HEK293T (cell line): ENCODE measurements at regions not wholly inside any gene's neighbourhood (a gene's known extent, or its start where the extent isn't known, plus 50 kb on each side); places are given as distances from the start of the nearest gene placed in this dataset.

Experiments used
- ARNT ChIP-seq: fragments of 450-650 bp; IDR thresholded peaks from 2 replicates; pipeline ENCODE4 v1.6.1; 2017; ENCODE audit warnings: mild to moderate bottlenecking
- BHLHE40 ChIP-seq: fragments of 450-650 bp; IDR thresholded peaks from 2 replicates; pipeline ENCODE4 v1.6.1; 2016; ENCODE audit warnings: mild to moderate bottlenecking, moderate library complexity, borderline replicate concordance
- FOXA1 ChIP-seq: fragments of 450-650 bp; IDR thresholded peaks from 2 replicates; pipeline ENCODE4 v1.6.1; 2016; ENCODE audit warnings: mild to moderate bottlenecking
- FOXK2 ChIP-seq: fragments of 450-650 bp; IDR thresholded peaks from 2 replicates; pipeline ENCODE4 v1.6.1; 2016; ENCODE audit warnings: mild to moderate bottlenecking
- HDGF ChIP-seq: fragments of 450-650 bp; IDR thresholded peaks from 2 replicates; pipeline ENCODE4 v1.6.1; 2017; ENCODE audit warnings: antibody characterized with exemption, borderline replicate concordance
- SP1 ChIP-seq: fragments of 450-650 bp; IDR thresholded peaks from 2 replicates; pipeline ENCODE4 v1.6.1; 2017
- SUZ12 ChIP-seq: fragments of 450-650 bp; IDR thresholded peaks from 2 replicates; pipeline ENCODE4 v1.6.1; 2016; ENCODE audit warnings: mild to moderate bottlenecking
- TARDBP ChIP-seq: fragments of 450-650 bp; IDR thresholded peaks from 2 replicates; pipeline ENCODE4 v1.6.1; 2016
- ZNF384 ChIP-seq: fragments of 450-650 bp; IDR thresholded peaks from 2 replicates; pipeline ENCODE4 v1.6.1; 2016

- no peak for TF ChIP-seq ZNF384
- no peak for TF ChIP-seq BHLHE40
- TF ChIP-seq SP1 = no peak
- no peak for TF ChIP-seq FOXK2
- TF ChIP-seq TARDBP = no peak
- no peak for TF ChIP-seq ARNT
- no peak for TF ChIP-seq FOXA1
- no peak for TF ChIP-seq SUZ12
- TF ChIP-seq HDGF = no peak
Measured at GRCh38 chr11:41789376-41789775, 329.9 kb upstream of the LRRC4C start.
